Retinal pigment epithelial cell (primary cell): ENCODE measurements at regions not wholly inside any gene's neighbourhood (a gene's known extent, or its start where the extent isn't known, plus 50 kb on each side); places are given as distances from the start of the nearest gene placed in this dataset.

Source experiments
- DNase-seq: peaks from one replicate; pipeline ENCODE4 v3.0.0-alpha.2; 2010; ENCODE audit warnings: low read depth
- H3K4me3 ChIP-seq: 2 replicates; pipeline ENCODE4 v1.5.1; 2011; ENCODE audit warnings: mild to moderate bottlenecking, low read length, control low read depth, moderate library complexity
- CTCF ChIP-seq: conservative IDR thresholded peaks from 2 replicates; pipeline ENCODE4 v1.5.1; 2011; ENCODE audit warnings: low read depth, low read length, control low read depth, inconsistent platforms

DNA sequence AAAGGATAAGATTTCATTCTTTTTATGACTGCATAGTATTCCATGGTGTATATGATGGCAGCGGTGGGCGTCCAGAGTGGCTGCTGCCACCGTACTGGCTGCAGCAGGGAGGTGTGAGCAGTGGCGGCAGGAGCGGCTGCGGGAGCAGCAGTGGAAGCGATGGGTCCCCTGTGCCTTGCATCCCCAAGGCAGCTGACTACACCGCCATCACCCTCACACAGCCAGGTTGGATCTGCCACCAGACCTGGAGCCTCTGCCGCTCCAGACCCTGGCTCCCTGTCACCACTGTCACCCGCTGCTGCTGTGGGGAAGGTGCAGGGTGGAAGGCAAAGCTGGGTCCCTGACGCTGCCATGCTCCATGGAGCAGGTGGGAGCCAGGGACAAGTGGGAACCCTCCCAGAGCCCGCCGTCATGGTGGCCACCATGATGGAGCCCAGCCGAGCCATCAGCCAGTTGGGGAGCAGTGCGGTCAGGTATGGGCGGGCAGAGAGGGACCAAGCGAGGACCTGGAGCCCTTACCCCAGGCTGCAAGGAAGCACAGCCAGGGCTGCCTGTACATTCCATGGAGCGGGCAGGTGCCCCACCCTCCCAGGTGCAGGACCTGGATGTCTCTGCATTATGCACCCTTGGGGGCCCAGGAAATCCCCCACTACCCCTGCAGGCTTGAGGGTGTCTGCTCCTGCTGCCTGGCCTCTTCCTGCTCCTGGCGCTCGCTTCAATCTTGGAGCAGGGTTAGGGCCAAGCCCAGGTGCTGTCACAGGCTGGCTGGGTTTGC lies 226.1 kb downstream of the OTOR start:
- H3K4me3 ChIP-seq: no peak overlapping the region
- DNase-seq: no peak
- no peak for TF ChIP-seq CTCF

DNA sequence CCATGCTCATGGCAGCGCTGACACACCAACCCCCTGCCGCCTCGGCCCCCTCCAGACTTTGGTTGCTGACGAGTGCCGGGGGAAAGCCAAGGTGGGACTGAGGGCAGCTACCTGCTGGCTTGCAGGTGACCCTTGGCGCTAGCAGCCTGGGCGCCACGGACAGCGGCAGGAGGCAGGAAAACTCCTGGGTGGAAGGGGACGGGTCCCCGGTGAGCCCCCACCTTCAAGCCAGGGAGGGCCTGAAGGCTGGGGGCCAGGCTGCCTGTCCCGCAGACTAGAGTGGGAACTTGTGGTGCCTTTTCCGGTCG lies 226.7 kb downstream of the OTOR start:
- no peak overlapping the region for H3K4me3 ChIP-seq
- no peak for DNase-seq
- TF ChIP-seq CTCF: no peak

DNA sequence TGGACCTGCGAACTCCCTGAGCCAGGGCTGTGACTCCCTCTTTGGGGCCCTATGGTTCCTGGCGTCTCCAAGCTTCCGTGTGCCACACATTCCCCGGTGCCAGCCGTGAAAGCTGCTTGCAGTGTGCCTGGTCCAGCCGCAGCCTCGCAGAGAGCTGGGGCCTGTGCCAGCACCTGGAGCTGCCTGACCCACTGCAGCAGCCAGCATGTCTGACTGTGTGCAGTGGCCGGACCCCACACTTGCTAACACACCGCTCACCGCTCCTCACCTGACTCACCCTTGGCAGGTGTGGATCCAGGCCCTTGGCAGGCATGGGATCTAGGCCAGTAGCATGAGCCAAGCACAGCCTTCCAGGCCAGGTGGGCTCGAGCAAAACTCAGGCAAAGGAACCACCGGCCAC lies 227.5 kb downstream of the OTOR start:
- no peak for DNase-seq
- no peak overlapping the region for H3K4me3 ChIP-seq
- no peak for TF ChIP-seq CTCF

- no peak for DNase-seq
- H3K4me3 ChIP-seq: no peak overlapping the region
- TF ChIP-seq CTCF: no peak
These were observed 230.3 kb downstream of the OTOR start for GRCh38 chr20:16978497-16978896.

DNA sequence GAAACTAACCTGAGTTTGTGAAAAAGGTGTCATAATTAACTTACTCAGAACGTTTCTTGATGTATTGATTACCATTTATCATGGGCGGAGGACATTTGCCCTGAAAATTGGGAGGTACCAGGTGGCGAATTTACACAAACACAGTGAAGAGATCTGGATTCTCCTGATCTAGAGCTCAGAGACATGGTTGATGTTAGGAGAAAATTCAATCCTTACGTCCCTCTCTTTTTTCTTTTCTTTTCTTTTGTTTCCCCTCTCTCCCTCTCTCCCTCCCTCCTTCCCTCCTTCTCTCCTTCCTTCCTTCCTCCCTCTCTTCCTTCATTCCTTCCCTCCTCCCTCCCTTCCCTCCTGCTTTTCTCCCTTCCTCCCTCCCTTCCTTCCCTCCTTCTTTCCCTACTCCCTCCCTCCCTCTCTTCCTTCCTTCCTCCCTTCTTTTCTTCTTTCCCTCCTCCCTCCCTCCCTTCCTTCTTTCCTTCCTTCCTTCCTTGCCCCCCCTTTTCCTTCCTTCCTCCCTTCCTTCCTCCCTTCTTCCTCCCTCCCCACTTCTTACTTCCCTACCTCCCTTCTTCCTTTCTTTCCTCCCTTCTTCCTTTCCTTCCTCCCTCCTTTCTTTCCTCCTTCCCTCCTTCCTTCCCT lies 234.1 kb downstream of the OTOR start:
- H3K4me3 ChIP-seq: no peak overlapping the region
- no peak for DNase-seq
- no peak for TF ChIP-seq CTCF

DNA sequence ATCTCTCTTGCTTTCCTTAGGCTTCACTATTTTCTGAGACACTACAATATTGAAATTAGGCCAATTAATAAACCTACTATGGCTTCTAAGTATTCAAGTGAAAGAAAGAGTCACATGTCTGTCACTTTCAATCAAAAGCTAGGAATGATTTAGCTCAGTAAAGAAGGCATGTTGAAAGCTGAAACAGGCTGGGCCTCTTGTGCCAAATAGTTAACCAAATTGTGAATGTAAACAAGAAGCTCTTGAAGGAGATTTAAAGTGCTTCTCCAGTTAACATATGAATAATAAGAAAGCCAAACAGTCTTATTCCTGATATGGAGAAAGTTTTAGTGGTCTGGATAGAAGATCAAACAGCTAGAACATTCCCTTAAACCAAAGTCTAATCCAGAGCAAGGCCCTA lies 236.3 kb downstream of the OTOR start:
- no peak for DNase-seq
- H3K4me3 ChIP-seq: no peak overlapping the region
- no peak for TF ChIP-seq CTCF
